Mesenchymal stem cell (in vitro differentiated cells and primary cell): ENCODE measurements at regions not wholly inside any gene's neighbourhood (a gene's known extent, or its start where the extent isn't known, plus 50 kb on each side); places are given as distances from the start of the nearest gene placed in this dataset.
A peak's percentile ranks its signal among the peaks of the same experiment; 100 is the strongest.

Experiments used
- DNase-seq: peaks from one replicate; pipeline ENCODE4 v3.0.0-alpha.2; 2013
- H2AFZ ChIP-seq: one replicate; pipeline ENCODE4 v1.6.1; 2013; ENCODE audit warnings: low read depth, mild to moderate bottlenecking, control low read depth, inconsistent platforms, low read length, moderate library complexity
- H2AK5ac ChIP-seq: 2 replicates; pipeline ENCODE4 v1.6.1; 2013; ENCODE audit warnings: low read length, moderate library complexity, mild to moderate bottlenecking, inconsistent platforms; ENCODE audit not compliant: severe bottlenecking
- H2BK120ac ChIP-seq: one replicate; pipeline ENCODE4 v1.6.1; 2013; ENCODE audit warnings: low read depth, mild to moderate bottlenecking, inconsistent platforms, low read length, moderate library complexity
- H2BK12ac ChIP-seq, 2 experiments: one replicate each; pipeline ENCODE4 v1.6.1; 2013; ENCODE audit warnings: inconsistent platforms in 2 of 2, low read length in 2 of 2, mild to moderate bottlenecking in 2 of 2, moderate library complexity in 2 of 2, control low read depth in 1 of 2
- H2BK15ac ChIP-seq: one replicate; pipeline ENCODE4 v1.6.1; 2013; ENCODE audit warnings: mild to moderate bottlenecking, low read depth, inconsistent platforms; ENCODE audit not compliant: poor library complexity, severe bottlenecking
- H2BK5ac ChIP-seq: 2 replicates; pipeline ENCODE4 v1.6.1; 2013; ENCODE audit warnings: low read depth, mild to moderate bottlenecking, low read length, control low read depth, inconsistent platforms; ENCODE audit not compliant: poor library complexity, severe bottlenecking
- H3K14ac ChIP-seq, 2 experiments: one replicate each; pipeline ENCODE4 v1.6.1; 2013; ENCODE audit warnings: inconsistent platforms in 2 of 2, low read length in 2 of 2, control low read depth in 1 of 2, mild to moderate bottlenecking in 1 of 2, moderate library complexity in 1 of 2
- H3K18ac ChIP-seq, 2 experiments: one replicate each; pipeline ENCODE4 v1.6.1; 2013; ENCODE audit warnings: inconsistent platforms in 2 of 2, low read length in 2 of 2, control low read depth in 1 of 2, low read depth in 1 of 2, mild to moderate bottlenecking in 1 of 2
- H3K23ac ChIP-seq, 2 experiments: one replicate each; pipeline ENCODE4 v1.6.1; 2013; ENCODE audit warnings: inconsistent platforms in 2 of 2, low read length in 2 of 2, mild to moderate bottlenecking in 2 of 2, moderate library complexity in 2 of 2, control low read depth in 1 of 2
- H3K27ac ChIP-seq: 2 replicates; pipeline ENCODE4 v1.5.1; 2013; ENCODE audit warnings: mild to moderate bottlenecking, moderate library complexity, low read length, control low read depth, inconsistent platforms; ENCODE audit not compliant: poor library complexity, severe bottlenecking
- H3K27me3 ChIP-seq, 2 experiments: 2 replicates each; pipeline versions ENCODE4 v1.6.1 to v1.7.0; 2013; ENCODE audit warnings: low read length in 2 of 2, mild to moderate bottlenecking in 2 of 2, moderate library complexity in 2 of 2, control low read depth in 1 of 2, inconsistent platforms in 1 of 2; ENCODE audit not compliant: control insufficient read depth in 1 of 2, insufficient read depth in 1 of 2
- H3K36me3 ChIP-seq, 2 experiments: 2 replicates each; pipeline versions ENCODE4 v1.6.1 to v1.7.0; 2013; ENCODE audit warnings: low read length in 2 of 2, control low read depth in 1 of 2, inconsistent platforms in 1 of 2, low read depth in 1 of 2, mild to moderate bottlenecking in 1 of 2; ENCODE audit not compliant: insufficient read depth in 2 of 2, control insufficient read depth in 1 of 2
- H3K4ac ChIP-seq, 2 experiments: one replicate each; pipeline ENCODE4 v1.6.1; 2013; ENCODE audit warnings: inconsistent platforms in 2 of 2, low read length in 2 of 2, mild to moderate bottlenecking in 2 of 2, moderate library complexity in 2 of 2, control low read depth in 1 of 2, low read depth in 1 of 2
- H3K4me1 ChIP-seq: 2 replicates; pipeline ENCODE4 v1.6.1; 2013; ENCODE audit warnings: low read depth, low read length, control low read depth; ENCODE audit not compliant: control insufficient read depth, insufficient read depth
- H3K4me2 ChIP-seq: 2 replicates; pipeline ENCODE4 v1.6.1; 2013; ENCODE audit warnings: low read length, mild to moderate bottlenecking, inconsistent platforms; ENCODE audit not compliant: poor library complexity, severe bottlenecking
- H3K4me3 ChIP-seq, 2 experiments: 2 replicates each; pipeline versions ENCODE4 v1.5.1 to v1.7.0; 2013; ENCODE audit warnings: low read length in 2 of 2, mild to moderate bottlenecking in 2 of 2, control low read depth in 1 of 2, low read depth in 1 of 2; ENCODE audit not compliant: insufficient read depth in 1 of 2
- H3K79me1 ChIP-seq: replicated peaks from 2 replicates; pipeline ENCODE4 v1.6.1; 2013; ENCODE audit warnings: mild to moderate bottlenecking, control low read depth, low read length, inconsistent platforms; ENCODE audit not compliant: poor library complexity, severe bottlenecking
- H3K9ac ChIP-seq: 2 replicates; pipeline ENCODE4 v1.7.0; 2013; ENCODE audit warnings: mild to moderate bottlenecking, low read length, moderate library complexity
- H3K9me3 ChIP-seq: 2 replicates; pipeline ENCODE4 v1.7.0; 2013; ENCODE audit warnings: mild to moderate bottlenecking, low read length; ENCODE audit not compliant: control insufficient read depth
- H4K8ac ChIP-seq: one replicate; pipeline ENCODE4 v1.6.1; 2013; ENCODE audit warnings: inconsistent platforms, mild to moderate bottlenecking, low read length, moderate library complexity
- H4K91ac ChIP-seq: one replicate; pipeline ENCODE4 v1.6.1; 2013; ENCODE audit warnings: mild to moderate bottlenecking, low read length, inconsistent platforms
- WGBS: methylation state at CpG from one replicate; pipeline ENCODE4 v1.1.7; 2013; ENCODE audit warnings: mixed read lengths; 5-methylcytosine and 5-hydroxymethylcytosine counted together

DNA sequence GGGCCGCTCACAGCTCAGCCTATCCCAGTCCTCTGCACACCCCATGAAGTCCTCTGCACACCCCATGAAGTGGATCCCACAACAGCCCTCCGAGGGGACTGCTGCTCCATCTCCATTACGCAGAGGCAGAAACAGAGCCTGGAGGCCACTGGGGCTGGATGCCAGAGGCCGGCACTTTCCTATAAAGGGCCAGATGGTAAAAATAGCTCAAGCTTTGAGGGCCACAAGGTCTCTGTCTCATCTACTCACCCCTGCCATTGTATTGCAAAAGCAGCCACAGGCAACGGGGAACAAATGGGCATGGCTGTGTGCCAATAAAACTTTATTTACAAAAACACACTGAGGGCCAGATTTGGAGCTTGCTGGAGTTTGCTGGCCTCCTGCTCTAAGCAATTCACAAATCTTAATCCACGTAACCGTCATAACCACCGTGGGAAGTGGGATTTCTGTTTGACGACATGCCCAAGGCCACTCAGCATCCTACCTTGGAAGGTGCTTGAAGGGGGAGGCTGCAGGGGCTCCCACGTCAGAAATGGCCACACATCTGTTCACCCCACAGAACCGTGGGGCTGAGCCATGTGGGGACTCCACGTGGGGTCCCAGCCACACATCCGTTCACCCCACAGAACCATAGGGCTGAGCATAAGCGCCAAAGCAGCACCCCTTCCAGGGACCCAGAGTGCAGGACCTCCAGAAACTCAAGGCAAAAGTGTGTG lies 92.0 kb downstream of the NCOR2 start:
- no peak overlapping the region for H2AFZ ChIP-seq
- 95% methylated on average over 13 of the region's 14 CpGs for WGBS
- H3K14ac ChIP-seq: no peak overlapping the region
- no peak overlapping the region for H3K9ac ChIP-seq
- no peak overlapping the region for H3K23ac ChIP-seq
- no peak overlapping the region for H2AK5ac ChIP-seq
- H3K27me3 ChIP-seq: no peaks in the 10 kb centered on the region
- H4K91ac ChIP-seq: no peak overlapping the region
- peak overlapping the region; percentile 11 for H3K27ac ChIP-seq
- no peak overlapping the region for H2BK120ac ChIP-seq
- H3K4me1 ChIP-seq: peaks cover 47% of the 10 kb centered on the region
- no peak for DNase-seq
- H3K9me3 ChIP-seq: peaks cover 13% of the 10 kb centered on the region
- no peak overlapping the region for H4K8ac ChIP-seq
- H3K4ac ChIP-seq: no peak overlapping the region
- no peak overlapping the region for H3K18ac ChIP-seq
- H3K36me3 ChIP-seq: peaks cover 81 to 82% of the 10 kb centered on the region in 2 experiments
- no peak overlapping the region for H2BK15ac ChIP-seq
- H2BK5ac ChIP-seq: no peak overlapping the region
- H3K79me1 ChIP-seq: peaks cover 49% of the 10 kb centered on the region
- H3K4me2 ChIP-seq: no peak overlapping the region
- H2BK12ac ChIP-seq: no peak overlapping the region
- no peak overlapping the region for H3K4me3 ChIP-seq

DNA sequence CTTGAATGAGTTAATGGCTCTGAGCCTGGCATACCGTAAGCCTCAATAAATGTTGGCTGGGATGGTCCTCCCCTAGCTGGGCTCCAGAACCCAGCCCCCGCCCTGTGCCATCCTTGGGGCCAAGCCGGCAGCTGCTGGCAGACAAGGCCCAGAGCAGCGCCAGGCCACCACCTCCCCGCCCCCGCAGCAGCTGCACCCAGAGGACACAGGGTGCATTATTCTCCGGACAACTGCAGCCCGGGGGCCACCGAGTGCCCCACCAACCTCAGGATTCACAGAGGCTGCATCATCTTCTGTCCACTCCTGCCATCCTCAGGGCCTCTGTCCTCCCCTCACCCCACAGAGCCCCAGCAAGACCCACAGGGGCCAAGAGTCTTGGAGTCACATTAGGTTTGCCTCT lies 92.7 kb downstream of the NCOR2 start:
- Histone ChIP-seq H3K27me3 (no peaks in the 10 kb centered on the region), H2BK120ac (no peak overlapping the region), H3K36me3 (peaks cover 82 to 87% of the 10 kb centered on the region in 2 experiments)

DNA sequence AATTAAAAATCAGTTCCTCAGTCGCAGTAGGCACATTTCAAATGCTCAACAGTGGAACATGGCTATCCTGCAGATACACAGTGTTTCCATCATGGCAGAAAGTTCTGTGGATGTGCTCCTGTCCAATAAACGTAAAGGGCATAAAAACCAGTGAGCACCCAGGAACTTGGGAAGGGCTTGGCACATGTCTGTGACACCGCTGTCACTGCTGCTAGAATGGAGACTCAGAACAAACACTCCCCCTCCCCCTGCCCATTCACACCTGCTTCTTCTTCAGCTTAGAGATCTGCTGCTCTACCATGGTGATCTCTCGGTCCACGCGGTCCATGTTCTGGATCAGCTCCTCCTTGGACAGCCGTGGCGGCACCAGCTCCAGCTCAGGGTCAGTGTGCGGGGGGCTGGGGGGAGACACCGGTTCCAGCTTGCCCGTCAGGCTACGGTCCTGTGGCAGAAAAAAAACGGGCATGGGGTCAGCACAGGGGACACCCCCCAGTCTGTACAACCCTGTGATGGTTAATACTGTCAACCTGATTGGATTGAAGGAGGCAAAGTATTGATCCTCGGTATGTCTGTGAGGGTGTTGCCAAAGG lies 94.6 kb downstream of the NCOR2 start:
- no peak overlapping the region for H3K9ac ChIP-seq
- WGBS: 100% methylated on average over 14 of the region's 14 CpGs
- peaks cover 26% of the 10 kb centered on the region for H3K9me3 ChIP-seq
- H3K14ac ChIP-seq: no peak overlapping the region
- peaks cover 58% of the 10 kb centered on the region for H3K79me1 ChIP-seq
- H3K36me3 ChIP-seq: peaks cover 80 to 83% of the 10 kb centered on the region in 2 experiments
- H3K27me3 ChIP-seq: no peaks in the 10 kb centered on the region
- no peak overlapping the region for H2BK5ac ChIP-seq
- no peak overlapping the region for H2BK120ac ChIP-seq
- H4K91ac ChIP-seq: no peak overlapping the region
- H2BK15ac ChIP-seq: no peak overlapping the region
- H3K23ac ChIP-seq: no peak overlapping the region
- no peak for DNase-seq
- H3K4me3 ChIP-seq: no peak overlapping the region
- H3K27ac ChIP-seq: no peak overlapping the region
- H3K18ac ChIP-seq: no peak overlapping the region
- H3K4ac ChIP-seq: no peak overlapping the region
- no peak overlapping the region for H4K8ac ChIP-seq
- peak overlapping the region in 1 of 2 experiments; percentile 23 for H2BK12ac ChIP-seq
- H3K4me2 ChIP-seq: no peak overlapping the region
- H2AFZ ChIP-seq: no peak overlapping the region
- no peak overlapping the region for H2AK5ac ChIP-seq
- H3K4me1 ChIP-seq: peaks cover 23% of the 10 kb centered on the region

More for the DNA sequence above, 92.7 kb downstream of the NCOR2 start:
- Histone ChIP-seq H2AFZ (no peak overlapping the region), H3K9me3 (peaks cover 19% of the 10 kb centered on the region), H4K91ac (no peak overlapping the region), H3K79me1 (peaks cover 53% of the 10 kb centered on the region), H3K18ac (no peak overlapping the region), H2BK5ac (no peak overlapping the region), H3K23ac (no peak overlapping the region), H4K8ac (no peak overlapping the region), H3K4ac (no peak overlapping the region), H3K14ac (no peak overlapping the region), H3K9ac (no peak overlapping the region), H3K27ac (no peak overlapping the region), H2BK15ac (peak overlapping the region; percentile 33), H2BK12ac (no peak overlapping the region), H3K4me3 (no peak overlapping the region), H3K4me2 (no peak overlapping the region), H2AK5ac (no peak overlapping the region), H3K4me1 (peaks cover 40% of the 10 kb centered on the region)
- no peak for DNase-seq
- WGBS: over 99% methylated on average over 9 of the region's 9 CpGs

DNA sequence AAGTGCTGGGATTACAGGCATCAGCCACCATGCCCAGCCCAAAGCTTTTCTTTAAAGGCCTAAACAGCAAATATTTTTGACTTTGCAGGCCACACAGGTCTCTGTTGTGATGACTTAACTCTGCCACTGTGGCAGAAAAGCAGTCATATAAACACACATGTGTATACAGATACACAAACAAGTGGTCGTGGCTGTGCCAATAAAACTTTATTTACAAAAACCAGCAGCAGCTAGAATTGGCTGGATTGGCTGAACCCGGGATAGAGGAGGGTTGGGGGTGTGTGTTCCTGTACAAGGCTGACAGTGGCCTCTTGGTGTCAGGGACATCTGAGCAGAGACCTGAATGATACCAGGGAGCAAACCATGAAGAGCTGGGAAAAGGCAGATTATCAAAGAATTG lies 95.6 kb downstream of the NCOR2 start:
- WGBS: 100% methylated on average over 1 of the region's 2 CpGs
- no peak overlapping the region for H2BK5ac ChIP-seq
- no peak overlapping the region for H3K23ac ChIP-seq
- H4K91ac ChIP-seq: no peak overlapping the region
- no peak overlapping the region for H2AK5ac ChIP-seq
- no peak overlapping the region for H3K4me2 ChIP-seq
- H3K4me1 ChIP-seq: peaks cover 20% of the 10 kb centered on the region
- no peak overlapping the region for H3K4me3 ChIP-seq
- H3K9me3 ChIP-seq: peaks cover 26% of the 10 kb centered on the region
- H2BK15ac ChIP-seq: no peak overlapping the region
- no peak overlapping the region for H3K14ac ChIP-seq
- H2AFZ ChIP-seq: no peak overlapping the region
- H3K79me1 ChIP-seq: peaks cover 58% of the 10 kb centered on the region
- peaks cover 74 to 78% of the 10 kb centered on the region in 2 experiments for H3K36me3 ChIP-seq
- H4K8ac ChIP-seq: no peak overlapping the region
- H3K27me3 ChIP-seq: no peaks in the 10 kb centered on the region
- no peak overlapping the region for H3K9ac ChIP-seq
- H2BK120ac ChIP-seq: no peak overlapping the region
- H3K4ac ChIP-seq: no peak overlapping the region
- H3K27ac ChIP-seq: no peak overlapping the region
- H2BK12ac ChIP-seq: no peak overlapping the region
- no peak overlapping the region for H3K18ac ChIP-seq
- no peak for DNase-seq
